ENCODE measurements at regions not wholly inside any gene's neighbourhood (a gene's known extent, or its start where the extent isn't known, plus 50 kb on each side); places are given as distances from the start of the nearest gene placed in this dataset.

DNA sequence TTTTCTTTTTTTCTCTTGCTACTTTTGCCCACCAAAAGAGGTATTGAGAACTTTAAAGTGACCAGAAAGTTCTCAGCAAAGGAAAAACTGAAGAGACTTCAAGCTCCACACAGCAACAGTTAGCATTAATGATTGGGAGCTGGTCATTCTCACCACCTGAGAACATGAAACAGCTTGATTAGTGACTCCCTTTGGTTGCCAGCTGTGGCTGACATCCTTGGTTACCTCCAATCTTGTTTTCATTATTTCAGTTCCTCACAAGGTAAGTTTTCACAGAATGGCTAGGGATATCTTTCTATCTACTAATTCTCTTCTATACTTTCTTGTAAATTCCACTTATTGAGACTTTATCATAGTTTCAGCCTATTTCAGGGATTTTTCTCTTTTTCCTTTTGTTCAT is 427.9 kb downstream of the QKI start:
- no peak for FAIRE-seq

DNA sequence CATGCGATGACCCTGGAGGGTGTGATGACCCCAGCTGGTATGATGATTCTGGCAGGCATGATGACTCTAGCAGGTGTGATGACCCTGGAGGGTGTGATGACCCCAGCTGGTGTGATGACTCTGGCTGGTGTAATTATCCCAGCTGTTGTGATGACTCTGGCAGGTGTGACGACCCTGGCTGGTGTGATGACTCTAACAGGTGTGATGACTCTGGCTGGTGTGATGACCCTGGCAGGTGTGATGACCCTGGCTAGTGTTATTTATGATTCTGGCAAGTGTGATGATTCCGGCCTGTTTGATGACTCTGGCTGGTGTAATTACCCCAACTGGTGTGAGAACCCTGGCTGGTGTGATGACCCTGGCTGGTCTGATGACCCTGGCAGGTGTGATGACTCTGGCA is 427.2 kb downstream of the QKI start:
- FAIRE-seq = no peak

DNA sequence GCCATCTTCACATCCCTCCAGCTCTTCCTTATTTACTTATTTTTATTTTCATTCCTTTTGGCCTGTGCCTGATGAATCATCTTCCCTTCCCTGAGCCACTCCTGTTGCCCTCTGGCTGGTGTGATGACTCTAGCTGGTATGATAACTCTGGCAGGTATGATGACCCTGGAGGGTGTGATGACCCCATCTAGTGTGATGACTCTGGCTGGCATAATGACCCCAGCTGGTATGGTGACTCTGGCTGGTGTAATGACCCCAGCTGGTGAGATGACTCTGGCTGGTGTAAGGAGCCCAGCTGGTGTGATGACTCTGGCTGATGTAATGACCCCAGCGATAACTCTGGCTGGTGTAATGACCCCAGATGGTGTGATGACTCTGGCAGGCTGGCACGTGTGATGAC is 426.8 kb downstream of the QKI start:
- FAIRE-seq = no peak

DNA sequence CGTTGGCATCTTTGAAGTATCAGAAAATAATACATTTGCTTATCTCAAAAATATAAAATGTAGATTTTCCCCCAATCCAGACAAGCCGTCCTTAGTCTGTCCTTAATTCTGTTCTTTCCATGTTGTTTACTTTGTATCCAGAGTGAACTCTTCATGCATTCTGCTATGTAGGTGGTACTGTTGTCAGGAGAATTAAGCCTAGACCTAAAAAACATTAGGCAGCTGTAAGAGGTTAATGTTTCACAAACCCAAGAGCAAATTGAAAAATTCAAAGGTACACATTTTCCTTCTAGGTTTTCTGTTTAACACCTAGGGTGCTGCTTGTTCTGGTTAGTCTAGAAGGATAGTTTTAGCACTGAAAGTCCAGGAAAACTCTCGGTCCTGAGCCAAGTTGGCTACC is 426.4 kb downstream of the QKI start:
- FAIRE-seq = no peak

DNA sequence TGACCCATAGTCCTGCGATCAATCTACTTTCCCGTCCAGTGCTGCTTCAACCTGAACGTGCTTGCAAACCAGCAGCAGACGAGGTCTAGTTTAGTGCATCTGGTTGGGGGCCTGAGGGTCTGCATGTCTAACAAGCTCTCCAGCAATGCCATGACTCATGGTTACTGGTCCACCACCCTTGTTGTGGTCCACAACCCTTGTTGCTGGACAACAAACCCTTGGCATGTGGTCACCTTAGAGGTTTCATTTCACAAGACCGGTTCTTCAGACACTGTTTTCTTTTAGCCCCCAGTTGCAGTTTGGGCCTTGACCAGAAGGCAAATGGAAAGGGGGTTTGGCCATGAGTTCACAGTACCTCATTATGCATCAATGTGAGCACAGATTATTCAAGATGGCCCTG is 424.8 kb downstream of the QKI start:
- no peak for FAIRE-seq

DNA sequence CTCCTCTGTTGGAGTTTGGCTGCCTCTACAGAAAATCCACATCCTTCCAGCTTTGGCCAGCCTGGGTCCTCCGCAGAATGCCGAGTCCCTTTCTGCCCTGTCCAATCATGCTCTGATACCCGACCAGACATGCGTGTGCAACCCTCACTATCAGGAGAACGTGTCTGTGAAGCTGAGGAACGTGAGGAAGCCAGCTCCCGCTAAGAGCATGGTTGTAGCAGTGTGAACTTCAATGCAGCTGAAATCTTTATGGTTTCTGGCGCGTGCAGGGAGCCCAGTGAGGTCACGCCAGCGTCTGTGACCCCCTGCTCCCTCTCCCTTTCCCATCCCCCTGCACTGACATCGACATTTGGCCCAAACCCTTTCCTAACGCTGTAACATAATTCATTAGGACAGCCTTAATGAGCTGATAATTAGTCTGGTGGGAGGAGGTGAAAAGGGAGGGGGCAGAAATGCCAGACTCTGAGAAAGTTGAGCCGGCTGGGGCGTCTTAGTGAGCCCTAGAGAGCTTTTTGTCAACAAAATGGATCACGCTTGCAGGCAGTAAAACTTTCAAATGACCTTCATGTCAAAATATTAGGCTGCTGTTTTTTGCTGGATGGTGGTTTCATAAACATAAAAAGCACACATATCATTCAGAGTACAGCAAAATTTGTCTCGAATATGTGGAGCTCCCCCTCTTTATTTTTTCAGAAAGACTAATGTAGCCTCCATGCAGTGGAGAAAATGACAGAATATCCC is 423.3 kb downstream of the QKI start:
- no peak for FAIRE-seq

DNA sequence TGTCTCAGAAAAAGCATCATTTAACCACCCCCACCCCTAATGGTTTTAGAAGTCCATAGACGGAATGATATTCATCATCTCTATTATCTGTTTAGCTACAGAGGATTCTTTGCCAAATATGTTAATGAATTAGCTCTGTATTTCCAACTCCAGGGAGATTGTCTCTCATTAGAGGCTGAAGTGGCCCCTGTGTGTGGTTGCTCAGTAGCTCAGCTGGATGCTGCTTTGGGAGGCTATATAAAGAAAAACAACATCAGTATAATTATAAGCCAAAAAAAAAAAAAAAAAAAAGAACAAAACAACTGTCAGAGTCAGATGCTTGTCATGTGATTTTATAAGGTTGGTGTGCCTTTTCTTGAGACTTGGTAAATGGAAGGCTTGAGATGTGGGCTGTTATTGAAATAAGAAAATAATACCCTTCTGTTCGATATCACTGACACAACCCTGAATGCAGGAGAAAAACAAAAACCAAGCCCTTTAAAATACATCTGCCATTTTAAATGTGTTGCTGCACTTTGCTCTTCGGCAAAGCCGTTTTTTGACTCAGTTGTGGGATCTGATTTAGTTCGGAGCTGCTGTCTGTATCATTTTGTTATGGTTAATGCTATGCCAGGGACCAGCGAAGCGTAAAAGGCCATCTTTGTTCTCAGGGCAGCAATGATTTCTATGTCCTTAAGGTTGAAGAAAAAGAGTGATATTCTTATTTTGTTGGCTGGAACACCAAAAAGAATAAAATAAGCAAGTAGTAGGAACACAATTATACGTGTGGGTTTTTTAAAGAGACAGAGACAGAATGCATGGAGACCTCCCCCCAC is 422.6 kb downstream of the QKI start:
- no peak for FAIRE-seq

DNA sequence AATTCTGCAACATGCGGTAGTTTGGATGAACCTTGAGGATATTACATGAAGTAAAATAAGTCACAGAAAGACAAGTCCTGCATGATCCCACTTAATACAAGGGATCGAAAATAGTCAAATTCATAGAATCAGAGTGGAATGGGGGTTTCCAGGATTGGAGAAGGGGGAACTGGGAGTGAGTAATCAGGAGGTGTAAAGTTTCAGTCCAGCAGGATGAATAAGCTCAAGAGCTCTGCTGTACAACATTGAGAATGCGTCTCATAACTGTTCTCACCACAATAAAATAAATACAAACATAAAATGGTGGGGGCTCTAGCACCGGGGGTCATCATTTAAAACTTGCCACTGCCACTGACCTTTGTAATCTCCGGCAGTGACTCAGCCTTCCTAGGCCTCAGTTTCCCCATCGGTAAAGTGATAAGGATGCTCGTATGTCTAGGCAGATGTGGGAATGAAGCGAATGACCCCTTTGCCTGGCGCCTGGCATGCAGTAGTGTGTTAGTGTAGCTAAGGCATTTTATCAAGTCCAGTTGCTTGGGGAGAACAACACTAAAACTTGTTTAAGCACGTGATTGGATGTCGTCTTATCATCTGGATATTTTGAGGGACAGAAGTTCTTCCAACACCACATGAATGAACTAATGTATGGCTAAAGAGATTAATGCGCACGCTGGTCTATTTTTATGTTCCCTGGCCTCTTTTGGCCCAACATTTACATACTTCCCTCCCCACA is 421.1 kb downstream of the QKI start:
- no peak for FAIRE-seq

DNA sequence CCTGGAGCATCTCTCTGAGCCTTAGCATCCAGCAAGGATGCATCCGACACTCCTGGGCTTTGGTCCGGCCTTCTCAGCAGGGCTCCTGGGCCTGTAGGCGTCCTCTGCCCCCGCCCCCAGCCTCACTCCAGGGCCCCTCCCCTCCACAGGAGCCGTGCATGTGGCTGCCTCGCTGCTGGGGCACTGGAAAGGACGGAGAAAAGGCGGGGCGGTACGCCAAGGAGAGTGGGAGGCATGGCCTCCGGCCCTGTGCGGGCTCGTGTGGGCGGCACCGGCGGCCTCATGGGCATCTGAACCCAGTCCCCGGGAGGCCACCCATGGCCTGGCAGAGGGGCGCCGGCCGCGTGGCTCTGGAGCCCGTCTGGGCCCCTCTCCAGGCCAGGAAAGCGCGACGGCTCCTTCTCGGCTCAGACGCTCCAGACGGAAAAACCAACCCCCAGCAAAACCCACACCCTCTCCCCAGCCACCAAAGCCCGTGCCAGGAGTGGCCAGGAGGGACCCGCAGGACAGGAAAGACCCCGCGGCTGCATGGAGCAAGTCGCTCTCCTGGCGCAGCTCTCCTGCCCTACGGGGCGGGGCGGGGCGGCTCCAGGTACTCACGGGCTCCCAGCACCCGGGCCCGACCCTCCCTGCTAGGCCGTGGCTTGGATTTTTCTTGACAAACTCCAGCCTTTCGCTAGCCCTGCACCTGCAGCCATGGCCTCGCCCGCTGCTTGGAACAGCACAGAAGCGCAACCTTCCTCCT is 419.9 kb downstream of the QKI start:
- no peak for FAIRE-seq

DNA sequence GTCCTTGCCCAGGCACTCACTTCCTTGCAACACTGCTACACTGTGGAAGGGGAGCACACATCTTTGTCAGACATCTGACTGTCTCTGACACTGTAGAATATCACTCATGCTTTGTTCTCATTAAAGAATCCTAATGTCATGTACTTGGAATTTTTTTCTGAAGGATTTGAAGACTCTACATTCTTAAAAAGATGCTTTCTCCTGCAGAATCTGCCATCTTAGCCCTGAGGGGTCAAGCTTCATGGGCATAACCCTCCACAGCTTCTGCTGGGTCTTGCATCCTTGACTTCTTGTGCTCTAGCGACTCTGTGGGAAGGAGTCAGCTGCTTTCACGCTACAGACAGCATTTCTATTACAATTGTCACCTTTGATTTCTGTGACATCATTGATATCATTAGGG is 417.2 kb downstream of the QKI start:
- FAIRE-seq = no peak

DNA sequence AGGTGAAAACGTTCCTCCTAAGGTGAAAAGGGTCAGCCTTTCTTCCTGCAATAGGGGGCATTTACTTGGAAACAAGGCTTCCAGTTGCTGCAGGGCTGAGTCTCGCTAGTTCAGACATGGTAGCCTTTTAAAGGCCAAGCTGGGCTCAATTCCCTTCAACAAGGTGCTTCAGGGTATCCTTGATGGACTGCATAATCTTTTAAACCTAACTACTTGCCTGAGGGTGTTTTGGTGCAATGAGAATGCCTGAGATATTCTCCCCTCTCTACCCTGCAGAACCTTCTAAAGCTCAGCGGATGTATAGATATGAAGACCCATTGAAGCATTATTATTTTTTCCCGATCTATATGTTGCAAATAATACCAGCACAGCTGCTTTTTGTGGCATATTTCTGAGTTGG is 416.1 kb downstream of the QKI start:
- FAIRE-seq = no peak

DNA sequence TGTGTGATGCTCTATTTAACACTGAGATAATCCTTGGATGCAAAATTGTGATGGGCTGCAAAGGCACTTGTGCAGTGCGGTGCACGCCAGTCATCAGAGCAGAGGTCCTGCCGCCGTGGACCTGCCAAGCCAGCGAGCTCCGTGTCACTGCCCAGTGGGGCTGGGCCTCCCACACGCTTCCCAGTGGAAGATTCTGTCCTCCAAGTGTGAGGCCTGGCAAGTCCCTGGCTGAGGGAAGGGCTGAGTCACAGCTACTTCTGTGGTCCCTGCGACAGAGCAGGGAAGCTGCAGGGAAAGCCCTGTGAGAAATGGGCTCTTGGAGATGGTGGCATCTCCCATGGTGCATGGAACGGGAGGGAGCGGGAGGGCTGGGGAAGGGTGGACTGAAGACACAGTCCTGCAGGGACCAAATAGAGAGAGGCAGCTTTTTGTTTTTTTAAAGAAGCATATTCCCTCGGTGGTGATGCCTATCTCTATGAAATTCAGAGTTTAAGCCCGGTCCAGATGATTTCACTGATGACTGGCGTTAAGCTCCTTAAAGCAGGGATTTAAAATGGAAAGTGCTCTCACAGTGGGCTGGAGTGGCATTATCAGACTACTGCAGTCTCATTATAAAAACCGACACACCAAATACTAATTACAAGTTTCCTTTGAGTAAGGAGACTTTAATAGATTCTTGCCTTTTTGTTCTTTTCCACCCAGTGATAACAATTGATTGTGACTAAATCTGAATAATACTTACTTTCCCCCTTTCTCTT is 413.7 kb downstream of the QKI start:
- FAIRE-seq = no peak

DNA sequence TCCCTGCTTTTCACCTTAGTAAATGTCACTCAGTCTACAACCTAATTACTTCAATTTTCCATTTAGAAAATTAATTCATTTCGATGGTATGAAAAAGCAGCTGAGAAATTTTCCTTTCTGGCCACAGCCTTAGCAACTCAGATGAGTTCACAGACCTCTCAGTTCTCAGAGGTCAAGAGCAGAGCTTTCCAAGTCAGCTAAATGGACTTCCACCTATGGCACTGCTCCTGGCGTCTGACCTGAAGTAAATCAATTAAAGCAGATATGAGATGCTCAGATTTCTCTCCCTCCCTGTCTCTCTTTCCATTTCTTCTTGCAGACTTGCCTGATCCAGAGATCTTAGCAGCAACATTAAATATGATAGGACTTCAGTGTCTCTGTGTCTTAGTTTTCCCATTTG is 412.6 kb downstream of the QKI start:
- FAIRE-seq = no peak

DNA sequence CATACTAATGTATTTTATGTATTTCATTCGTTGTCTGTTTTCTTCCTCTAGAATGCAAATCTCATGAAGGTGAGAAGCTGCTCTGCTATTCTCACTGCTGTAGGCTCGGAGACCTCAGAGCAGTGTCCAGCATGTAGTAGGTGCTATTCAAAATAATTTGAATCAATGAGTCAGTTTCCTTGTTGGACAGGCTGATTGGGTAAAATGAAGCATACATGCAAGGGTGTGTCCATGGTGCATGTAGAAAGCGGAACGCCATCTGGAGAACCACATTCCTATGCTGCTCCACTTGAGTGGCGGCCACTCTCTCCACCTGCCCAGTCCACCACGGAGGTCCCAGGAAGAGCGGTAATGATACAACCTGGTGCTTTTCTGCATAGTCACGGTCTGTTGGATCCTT is 412.1 kb downstream of the QKI start:
- no peak for FAIRE-seq

DNA sequence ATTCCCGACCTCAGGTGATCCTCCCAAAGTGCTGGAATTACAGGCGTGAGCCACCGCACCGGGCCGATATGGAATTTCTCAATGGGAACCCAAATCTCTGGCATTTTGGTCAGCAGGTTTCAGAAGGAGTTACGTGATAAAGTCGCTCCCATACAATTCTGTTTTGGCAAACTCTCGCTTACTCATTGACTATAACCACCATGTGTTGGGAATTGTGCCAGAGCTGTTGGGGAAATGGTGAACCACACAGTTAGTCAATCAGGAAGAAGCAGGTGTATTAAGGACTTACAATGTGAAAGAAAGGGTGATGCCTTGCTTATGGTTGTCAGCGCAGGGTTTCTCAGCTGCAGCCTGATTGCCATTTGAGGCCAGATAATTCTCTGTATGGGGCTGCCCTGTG is 410.5 kb downstream of the QKI start:
- no peak for FAIRE-seq

DNA sequence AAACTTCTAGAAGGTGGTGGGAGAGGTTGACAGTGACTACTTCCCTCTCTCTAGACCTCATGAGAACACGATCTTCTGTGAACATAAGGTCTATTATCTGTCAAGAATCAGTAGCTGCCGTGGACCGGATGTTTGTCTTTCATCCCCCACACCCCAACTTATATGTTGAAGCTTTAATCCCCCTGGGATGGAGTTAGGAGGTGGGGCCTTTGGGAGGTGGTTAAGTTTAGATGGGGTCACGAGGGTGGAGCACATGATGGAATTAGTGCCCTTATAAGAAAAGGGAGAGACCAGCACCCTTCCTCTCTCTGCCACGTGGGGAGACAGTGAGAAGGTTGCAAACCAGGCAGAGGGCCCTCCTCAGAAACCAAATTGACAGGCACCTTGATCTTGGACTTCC is 409.1 kb downstream of the QKI start:
- FAIRE-seq = no peak

DNA sequence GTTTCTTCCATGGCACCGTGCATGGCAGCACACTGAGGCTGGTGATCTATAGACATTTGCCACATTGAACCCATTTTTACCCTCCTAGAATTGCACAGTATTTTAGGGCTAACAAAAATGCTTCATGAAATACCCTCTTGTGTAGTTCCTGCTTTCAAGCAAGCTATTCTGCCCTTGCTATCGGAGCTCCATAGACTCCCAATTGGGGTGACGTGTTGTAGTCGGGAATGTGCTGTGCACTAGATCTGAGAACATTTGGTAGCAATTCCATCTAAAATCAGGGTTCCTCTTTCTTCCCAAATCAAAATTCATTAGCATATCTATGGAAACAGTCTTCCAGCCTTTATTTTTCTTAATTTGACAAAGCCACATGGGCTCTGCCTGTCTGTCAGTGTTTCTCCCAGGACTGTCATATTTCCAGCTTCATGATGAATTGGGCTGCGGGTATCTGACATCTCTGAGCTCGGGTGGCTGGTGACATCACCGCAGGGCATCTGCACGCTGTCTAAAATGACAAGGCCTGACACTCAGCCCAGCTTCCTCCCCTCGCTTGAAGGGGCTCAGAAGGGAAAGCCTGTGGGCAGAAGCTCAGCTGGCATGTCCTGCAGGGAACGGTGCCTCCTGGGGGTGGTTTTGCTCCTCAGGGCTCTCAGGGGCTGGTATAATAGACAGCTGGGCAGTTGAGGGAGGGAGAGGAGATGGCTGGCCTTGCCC is 406.4 kb downstream of the QKI start:
- FAIRE-seq = no peak

DNA sequence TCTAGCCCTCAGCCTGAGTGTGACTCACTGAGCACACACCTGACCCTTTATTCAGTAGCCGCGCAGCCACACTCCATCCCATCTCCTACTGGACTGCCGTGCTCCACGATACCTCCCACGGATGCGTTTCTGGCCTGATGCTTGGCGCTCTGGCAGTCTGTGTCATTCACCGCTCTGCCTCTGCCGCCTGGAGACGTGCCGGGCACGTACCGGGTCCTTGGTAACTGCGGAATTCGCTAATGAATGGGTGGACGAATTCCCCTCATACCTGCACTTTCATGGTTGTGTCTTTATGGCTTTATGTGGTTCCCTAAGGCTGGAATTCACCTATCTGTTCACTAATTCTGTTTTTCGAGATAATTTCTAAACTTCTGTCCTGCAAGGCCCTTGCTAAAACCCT is 405.7 kb downstream of the QKI start:
- FAIRE-seq = no peak

DNA sequence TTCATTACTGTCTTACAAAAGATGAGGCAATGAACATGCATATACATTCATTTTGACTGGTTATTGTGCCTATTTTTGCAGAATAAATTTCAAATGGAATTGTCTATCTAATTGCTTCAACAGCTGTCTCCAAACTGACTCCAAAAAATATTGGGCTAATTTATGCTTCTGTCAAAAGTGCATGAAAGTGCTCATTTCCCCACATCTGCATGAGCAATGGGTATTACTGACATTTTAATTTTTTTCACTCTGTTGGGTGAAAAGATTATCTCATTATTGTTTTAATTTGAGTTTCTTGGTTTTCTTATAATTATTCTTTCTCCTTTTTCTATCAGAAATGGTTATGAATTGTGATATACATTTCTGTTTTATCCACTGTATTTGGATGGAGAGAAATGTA is 404.2 kb downstream of the QKI start:
- no peak for FAIRE-seq

DNA sequence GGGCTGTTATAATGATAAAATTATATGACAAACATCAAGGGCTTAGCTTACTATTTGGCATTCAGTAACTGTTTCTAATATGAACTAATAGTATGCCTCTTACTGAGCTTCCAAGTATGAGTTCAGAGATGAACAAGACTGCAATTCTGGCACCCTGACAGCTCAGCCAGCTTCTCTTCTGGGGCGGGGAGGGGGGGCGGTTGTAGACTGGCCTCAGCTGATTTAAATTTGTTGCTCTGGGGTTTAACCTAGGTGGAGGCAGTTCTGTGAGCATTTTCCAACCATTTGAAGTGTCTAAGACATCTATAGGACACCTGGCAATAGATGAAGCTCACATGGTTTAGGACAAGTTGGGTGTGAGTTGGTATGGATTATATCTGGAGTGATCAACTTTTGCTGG is 401.9 kb downstream of the QKI start:
- FAIRE-seq = no peak

DNA sequence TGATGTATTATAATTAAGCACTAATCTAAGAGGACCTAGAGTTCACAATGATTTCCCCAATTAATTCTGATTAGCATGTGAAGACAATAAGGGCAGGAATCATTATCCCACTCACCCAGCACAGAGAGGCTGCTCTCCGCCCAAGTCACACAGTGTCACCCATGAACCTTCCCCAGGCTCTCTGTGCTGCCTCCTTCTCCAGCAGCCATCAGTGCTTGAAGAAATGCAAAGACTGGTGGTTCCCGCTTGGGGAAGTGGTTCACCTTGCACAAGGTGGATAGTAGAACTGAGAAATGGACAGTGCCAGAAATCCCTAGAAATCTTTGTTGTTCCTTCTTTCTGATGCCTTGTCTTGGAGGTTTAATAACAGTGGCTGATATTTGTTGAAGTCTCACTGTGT is 401.3 kb downstream of the QKI start:
- no peak for FAIRE-seq

All from G401.6 (cell line).